ENCODE measurements at regions not wholly inside any gene's neighbourhood (a gene's known extent, or its start where the extent isn't known, plus 50 kb on each side); places are given as distances from the start of the nearest gene placed in this dataset.

DNA sequence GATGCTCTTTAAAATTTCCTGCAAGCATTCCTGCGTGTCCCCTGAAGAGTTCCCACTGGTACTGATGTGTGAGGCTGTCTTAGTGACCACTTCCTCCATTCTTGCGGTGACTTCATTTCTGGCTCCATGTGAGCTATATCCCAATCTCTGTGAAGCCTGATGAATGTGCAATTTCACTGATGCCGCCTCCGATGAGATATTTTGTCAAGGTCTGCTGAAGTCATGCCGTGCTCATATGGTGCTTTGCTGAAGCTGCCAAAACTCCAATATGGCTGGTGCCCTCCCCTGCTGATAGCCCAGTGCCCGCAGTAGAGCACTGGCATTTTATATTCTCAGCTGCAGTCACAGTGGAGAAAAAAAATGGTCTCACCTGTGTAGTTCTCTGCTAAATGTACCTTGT lies 271.5 kb downstream of the EFHB start:
- no peak for ATAC-seq (ENCODE audit: low read depth)
- DNase-seq (ENCODE audit: low spot score in 2 of 2) = no peak
- Mint-ChIP-seq H3K27me3 (peaks cover 3% of the 10 kb centered on the region), H3K4me1 (no peaks in the 10 kb centered on the region), H3K27ac (no peak overlapping the region), H3K4me3 (no peak overlapping the region), H3K36me3 (no peaks in the 10 kb centered on the region), H3K9me3 (peaks cover 5% of the 10 kb centered on the region)

DNA sequence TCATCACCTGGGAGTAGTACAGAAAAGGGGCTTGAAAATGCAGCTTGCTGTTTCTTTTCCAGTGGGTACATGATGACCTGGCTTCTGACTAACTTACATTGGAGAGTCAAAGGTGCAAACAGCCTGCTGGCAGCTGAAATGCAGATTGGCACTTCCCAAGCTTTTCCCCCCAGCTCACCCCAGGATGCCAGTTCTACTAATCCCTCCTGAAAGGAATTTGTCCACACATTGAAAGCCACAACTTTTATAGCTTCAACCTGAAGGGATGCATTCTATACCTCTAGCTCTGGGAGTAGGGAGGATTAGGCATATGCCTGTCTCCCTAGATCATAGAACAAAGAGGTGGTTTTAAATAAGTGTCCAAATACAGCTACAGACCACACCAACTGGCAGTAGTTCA lies 281.7 kb downstream of the EFHB start:
- H3K27ac Mint-ChIP-seq = no peak overlapping the region
- no peak for ATAC-seq (ENCODE audit: low read depth)
- H3K9me3 Mint-ChIP-seq = peaks cover 23% of the 10 kb centered on the region
- no peak overlapping the region for H3K4me3 Mint-ChIP-seq
- peaks cover 7% of the 10 kb centered on the region for H3K36me3 Mint-ChIP-seq
- DNase-seq (ENCODE audit: low spot score in 2 of 2) = no peak
- peaks cover 8% of the 10 kb centered on the region for H3K4me1 Mint-ChIP-seq
- H3K27me3 Mint-ChIP-seq = no peaks in the 10 kb centered on the region

DNA sequence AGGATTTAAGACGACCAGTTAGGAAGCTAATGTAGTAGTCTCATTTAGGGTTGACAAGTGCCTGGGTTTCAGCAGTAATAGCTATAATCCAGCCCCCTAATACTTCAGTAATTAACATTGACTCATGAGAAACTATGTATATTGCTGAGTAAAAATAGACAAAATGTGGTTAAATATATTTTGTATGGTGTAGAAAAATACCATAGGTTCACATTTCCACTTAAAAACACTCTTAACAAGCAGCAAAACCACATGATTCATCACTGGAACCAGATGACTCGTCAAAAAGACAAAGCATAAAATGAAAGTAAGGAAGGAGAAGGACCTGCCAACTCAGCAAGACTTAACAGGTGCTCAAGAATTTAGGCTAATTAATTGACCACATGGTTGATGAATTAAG lies 288.9 kb downstream of the EFHB start:
- peaks cover 5% of the 10 kb centered on the region for H3K9me3 Mint-ChIP-seq
- DNase-seq (ENCODE audit: low spot score in 2 of 2) = no peak
- peaks cover 15% of the 10 kb centered on the region for H3K4me1 Mint-ChIP-seq
- peaks cover 7% of the 10 kb centered on the region for H3K36me3 Mint-ChIP-seq
- H3K4me3 Mint-ChIP-seq = no peak overlapping the region
- ATAC-seq (ENCODE audit: low read depth) = no peak
- no peak overlapping the region for H3K27ac Mint-ChIP-seq
- no peaks in the 10 kb centered on the region for H3K27me3 Mint-ChIP-seq

DNA sequence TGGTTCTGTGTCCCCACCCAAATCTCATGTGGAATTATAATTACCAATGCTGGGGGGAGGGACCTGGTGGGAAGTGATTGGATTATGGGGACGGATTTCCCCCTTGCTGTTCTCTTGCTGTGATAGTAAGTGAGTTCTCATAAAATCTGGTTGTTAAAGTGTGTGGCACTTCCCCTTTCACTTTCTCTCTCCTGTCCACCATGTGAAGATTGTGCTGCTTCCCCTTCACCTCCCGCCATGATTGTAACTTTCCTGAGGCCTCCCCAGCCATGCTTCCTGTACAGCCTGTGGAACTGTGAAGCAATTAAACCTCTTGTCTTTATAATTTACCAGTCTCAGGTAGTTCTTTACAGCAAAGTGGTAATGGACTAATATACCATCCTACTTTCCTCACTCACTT lies 289.6 kb downstream of the EFHB start:
- peak in 1 of 2 donors; percentile 18 for DNase-seq (ENCODE audit: low spot score in 2 of 2)
- Mint-ChIP-seq H3K27ac (peak overlapping the region; percentile 88), H3K4me3 (peak overlapping the region; percentile 25), H3K36me3 (peaks cover 7% of the 10 kb centered on the region), H3K4me1 (peaks cover 15% of the 10 kb centered on the region), H3K27me3 (no peaks in the 10 kb centered on the region), H3K9me3 (peaks cover 5% of the 10 kb centered on the region)
- ATAC-seq (ENCODE audit: low read depth) = peak; percentile 98

GRCh38 chr3:19641408-19641807 lies 292.6 kb downstream of the EFHB start:
- no peak overlapping the region for H3K4me3 Mint-ChIP-seq
- peaks cover 7% of the 10 kb centered on the region for H3K9me3 Mint-ChIP-seq
- ATAC-seq (ENCODE audit: low read depth) = no peak
- DNase-seq (ENCODE audit: low spot score in 2 of 2) = no peak
- peaks cover 7% of the 10 kb centered on the region for H3K36me3 Mint-ChIP-seq
- H3K4me1 Mint-ChIP-seq = peaks cover 15% of the 10 kb centered on the region
- no peaks in the 10 kb centered on the region for H3K27me3 Mint-ChIP-seq
- H3K27ac Mint-ChIP-seq = no peak overlapping the region

- H3K4me3 Mint-ChIP-seq = no peak overlapping the region
- no peaks in the 10 kb centered on the region for H3K9me3 Mint-ChIP-seq
- ATAC-seq (ENCODE audit: low read depth) = peak; percentile 31
Measured at GRCh38 chr3:19632099-19633074, 301.6 kb downstream of the EFHB start.

DNA sequence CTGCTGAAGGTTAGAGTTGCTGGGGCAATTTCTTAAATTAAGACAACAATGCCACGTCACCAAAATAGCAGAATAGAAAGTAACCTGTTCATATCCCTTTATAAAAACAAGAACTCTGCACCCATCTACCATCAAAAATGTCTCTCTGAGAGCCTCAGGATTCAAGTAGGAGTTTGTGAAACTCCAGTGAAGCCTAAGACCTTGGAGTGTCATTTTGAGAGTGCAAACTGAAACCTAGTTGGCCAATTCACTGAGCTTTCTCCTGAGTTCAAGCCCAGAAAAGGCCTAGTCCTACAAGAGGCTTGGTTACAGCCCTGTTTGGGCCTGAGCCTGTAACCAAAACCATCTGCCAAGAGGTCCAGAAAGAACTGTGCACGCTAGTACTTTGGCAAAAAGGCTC lies 335.1 kb downstream of the EFHB start:
- Mint-ChIP-seq H3K27ac (no peak overlapping the region), H3K27me3 (no peaks in the 10 kb centered on the region), H3K36me3 (no peaks in the 10 kb centered on the region), H3K9me3 (no peaks in the 10 kb centered on the region), H3K4me3 (no peak overlapping the region), H3K4me1 (peaks cover 18% of the 10 kb centered on the region)
- DNase-seq (ENCODE audit: low spot score in 2 of 2) = no peak
- ATAC-seq (ENCODE audit: low read depth) = no peak

More at GRCh38 chr3:19632099-19633074, 301.6 kb downstream of the EFHB start:
- DNase-seq (ENCODE audit: low spot score in 2 of 2) = no peak
- Mint-ChIP-seq H3K27me3 (no peaks in the 10 kb centered on the region), H3K36me3 (no peaks in the 10 kb centered on the region), H3K4me1 (peaks cover 4% of the 10 kb centered on the region), H3K27ac (no peak overlapping the region)

DNA sequence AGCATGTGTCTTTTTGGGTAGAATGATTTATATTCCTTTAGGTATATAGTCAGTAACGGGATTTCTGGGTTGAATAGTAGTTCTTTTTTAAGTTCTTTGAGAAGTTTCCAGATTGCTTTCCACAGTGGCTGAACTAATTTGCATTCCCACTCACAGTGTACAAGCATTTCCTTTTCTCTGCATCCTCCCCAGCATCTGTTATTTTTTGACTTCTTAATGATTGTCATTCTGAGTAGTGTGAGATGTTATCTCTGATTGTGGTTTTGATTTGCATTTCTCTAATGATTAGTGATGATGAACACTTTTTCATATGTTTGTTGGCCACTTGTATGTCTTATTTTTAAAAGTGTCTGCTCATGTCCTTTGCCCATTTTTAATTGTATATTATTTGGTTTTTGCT lies 337.6 kb downstream of the EFHB start:
- peak overlapping the region; percentile 38 for H3K4me3 Mint-ChIP-seq
- H3K27me3 Mint-ChIP-seq = no peaks in the 10 kb centered on the region
- peak; percentile 65 for ATAC-seq (ENCODE audit: low read depth)
- H3K4me1 Mint-ChIP-seq = peaks cover 18% of the 10 kb centered on the region
- H3K36me3 Mint-ChIP-seq = no peaks in the 10 kb centered on the region
- H3K27ac Mint-ChIP-seq = no peak overlapping the region
- no peaks in the 10 kb centered on the region for H3K9me3 Mint-ChIP-seq
- DNase-seq (ENCODE audit: low spot score in 2 of 2) = no peak

GRCh38 chr3:19595884-19596283 lies 338.1 kb downstream of the EFHB start:
- ATAC-seq (ENCODE audit: low read depth) (no peak), DNase-seq (ENCODE audit: low spot score in 2 of 2) (no peak)
- Mint-ChIP-seq H3K4me3 (peak overlapping the region; percentile 38), H3K36me3 (no peaks in the 10 kb centered on the region), H3K27ac (no peak overlapping the region), H3K4me1 (peaks cover 18% of the 10 kb centered on the region), H3K9me3 (no peaks in the 10 kb centered on the region), H3K27me3 (no peaks in the 10 kb centered on the region)

Data from memory B cell (primary cell).